Fibroblast of lung (primary cell): ENCODE measurements at regions not wholly inside any gene's neighbourhood (a gene's known extent, or its start where the extent isn't known, plus 50 kb on each side); places are given as distances from the start of the nearest gene placed in this dataset.

ENCODE experiments used
- EZH2 ChIP-seq: IDR thresholded peaks from 2 replicates; pipeline ENCODE4 v1.5.1; 2012; ENCODE audit warnings: low read length, control low read depth, mild to moderate bottlenecking; ENCODE audit errors: missing control alignments
- TF ChIP-seq, protein P1 (sequence below), 2 donors: IDR thresholded peaks in 1 of 2; conservative IDR thresholded peaks in 1 of 2; 1 replicate in 1 of 2; 2 replicates in 1 of 2; pipeline ENCODE4 v1.5.1; 2011 to 2012; ENCODE audit warnings: low read length in 2 of 2, control low read depth in 1 of 2, inconsistent platforms in 1 of 2, low read depth in 1 of 2, mild to moderate bottlenecking in 1 of 2

GRCh38 chr6:168948990-168949531 is 304.6 kb downstream of the THBS2 start:
- TF ChIP-seq, protein P1, sequence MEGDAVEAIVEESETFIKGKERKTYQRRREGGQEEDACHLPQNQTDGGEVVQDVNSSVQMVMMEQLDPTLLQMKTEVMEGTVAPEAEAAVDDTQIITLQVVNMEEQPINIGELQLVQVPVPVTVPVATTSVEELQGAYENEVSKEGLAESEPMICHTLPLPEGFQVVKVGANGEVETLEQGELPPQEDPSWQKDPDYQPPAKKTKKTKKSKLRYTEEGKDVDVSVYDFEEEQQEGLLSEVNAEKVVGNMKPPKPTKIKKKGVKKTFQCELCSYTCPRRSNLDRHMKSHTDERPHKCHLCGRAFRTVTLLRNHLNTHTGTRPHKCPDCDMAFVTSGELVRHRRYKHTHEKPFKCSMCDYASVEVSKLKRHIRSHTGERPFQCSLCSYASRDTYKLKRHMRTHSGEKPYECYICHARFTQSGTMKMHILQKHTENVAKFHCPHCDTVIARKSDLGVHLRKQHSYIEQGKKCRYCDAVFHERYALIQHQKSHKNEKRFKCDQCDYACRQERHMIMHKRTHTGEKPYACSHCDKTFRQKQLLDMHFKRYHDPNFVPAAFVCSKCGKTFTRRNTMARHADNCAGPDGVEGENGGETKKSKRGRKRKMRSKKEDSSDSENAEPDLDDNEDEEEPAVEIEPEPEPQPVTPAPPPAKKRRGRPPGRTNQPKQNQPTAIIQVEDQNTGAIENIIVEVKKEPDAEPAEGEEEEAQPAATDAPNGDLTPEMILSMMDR (conservative IDR thresholded peaks at IDR 0.05 in 1 of 2, IDR thresholded peaks at IDR 0.05 in 1 of 2; ENCODE audit: low read depth in 1 of 2, low read length in 2 of 2), result no peak
- no peak for TF ChIP-seq EZH2
